ENCODE measurements at regions not wholly inside any gene's neighbourhood (a gene's known extent, or its start where the extent isn't known, plus 50 kb on each side); places are given as distances from the start of the nearest gene placed in this dataset.

- intact Hi-C loops (cut with micrococcal nuclease) = no loop called here
- no peaks in the 10 kb centered on the region for H3K27me3 ChIP-seq (ENCODE audit: control insufficient read depth, insufficient read depth, low read length)
- Mint-ChIP-seq H3K27ac (no peak overlapping the region), H3K27me3 (ENCODE audit: low read depth in 2 of 2) (no peaks in the 10 kb centered on the region), H3K9me3 (peaks cover 0 to 2% of the 10 kb centered on the region in 2 donors), H3K4me3 (no peak overlapping the region), H3K4me1 (no peaks in the 10 kb centered on the region), H3K36me3 (no peaks in the 10 kb centered on the region)
- TF ChIP-seq CTCF (IDR thresholded peaks at IDR 0.05) = no peak
- ATAC-seq (no peak), DNase-seq (no peak)
- H3K27ac ChIP-seq (ENCODE audit: low read length) = no peak overlapping the region
- H3K4me1 ChIP-seq (ENCODE audit: control insufficient read depth, insufficient read depth, low read length) = no peaks in the 10 kb centered on the region
- no peak overlapping the region for H3K4me3 ChIP-seq (ENCODE audit: low read length)
- H3K9me3 ChIP-seq (ENCODE audit: control insufficient read depth, insufficient read depth, low read length) = no peaks in the 10 kb centered on the region
- 69% methylated on average over 1 of the region's 1 CpG for WGBS (ENCODE audit: insufficient coverage)
- H3K36me3 ChIP-seq (ENCODE audit: control insufficient read depth, insufficient read depth, low read length) = no peaks in the 10 kb centered on the region
These were observed 707.2 kb upstream of the CELF2 start for GRCh38 chr10:10310498-10310897.

- DNase-seq = no peak
- H3K27ac Mint-ChIP-seq = no peak overlapping the region
- no peak overlapping the region for H3K4me3 ChIP-seq (ENCODE audit: low read length)
- TF ChIP-seq CTCF (IDR thresholded peaks at IDR 0.05) = no peak
- no peaks in the 10 kb centered on the region for H3K36me3 ChIP-seq (ENCODE audit: control insufficient read depth, insufficient read depth, low read length)
- H3K9me3 ChIP-seq (ENCODE audit: control insufficient read depth, insufficient read depth, low read length) = no peaks in the 10 kb centered on the region
- no peak overlapping the region for H3K27ac ChIP-seq (ENCODE audit: low read length)
- H3K27me3 ChIP-seq (ENCODE audit: control insufficient read depth, insufficient read depth, low read length) = no peaks in the 10 kb centered on the region
- no peaks in the 10 kb centered on the region for H3K4me1 ChIP-seq (ENCODE audit: control insufficient read depth, insufficient read depth, low read length)
- H3K4me1 Mint-ChIP-seq = no peaks in the 10 kb centered on the region
- H3K4me3 Mint-ChIP-seq = no peak overlapping the region
- WGBS (ENCODE audit: insufficient coverage) = 67% methylated on average over 1 of the region's 2 CpGs
- ATAC-seq = no peak
- no peaks in the 10 kb centered on the region for H3K36me3 Mint-ChIP-seq
- peaks cover 0 to 2% of the 10 kb centered on the region in 2 donors for H3K9me3 Mint-ChIP-seq
- H3K27me3 Mint-ChIP-seq (ENCODE audit: low read depth in 2 of 2) = no peaks in the 10 kb centered on the region
- intact Hi-C loops (cut with micrococcal nuclease) = no loop called here
These were observed 705.7 kb upstream of the CELF2 start for GRCh38 chr10:10311966-10312365.

GRCh38 chr10:10313149-10313835, 704.4 kb upstream of the CELF2 start:
- H3K27ac Mint-ChIP-seq = no peak overlapping the region
- intact Hi-C loops (cut with micrococcal nuclease) = no loop called here

More at GRCh38 chr10:10313149-10313835, 704.4 kb upstream of the CELF2 start:
- no CpG with 5 or more reads among the region's 3 CpGs for WGBS (ENCODE audit: insufficient coverage)
- DNase-seq (no peak), ATAC-seq (no peak)
- no peak for TF ChIP-seq CTCF (IDR thresholded peaks at IDR 0.05)
- Mint-ChIP-seq H3K36me3 (no peaks in the 10 kb centered on the region), H3K27me3 (ENCODE audit: low read depth in 2 of 2) (no peaks in the 10 kb centered on the region), H3K4me1 (no peaks in the 10 kb centered on the region), H3K4me3 (no peak overlapping the region), H3K9me3 (peaks cover 0 to 2% of the 10 kb centered on the region in 2 donors)
- Histone ChIP-seq H3K36me3 (ENCODE audit: control insufficient read depth, insufficient read depth, low read length) (no peaks in the 10 kb centered on the region), H3K4me3 (ENCODE audit: low read length) (no peak overlapping the region), H3K4me1 (ENCODE audit: control insufficient read depth, insufficient read depth, low read length) (no peaks in the 10 kb centered on the region), H3K9me3 (ENCODE audit: control insufficient read depth, insufficient read depth, low read length) (no peaks in the 10 kb centered on the region), H3K27me3 (ENCODE audit: control insufficient read depth, insufficient read depth, low read length) (no peaks in the 10 kb centered on the region), H3K27ac (ENCODE audit: low read length) (no peak overlapping the region)
